OCI-LY1 (cell line): ENCODE measurements at regions not wholly inside any gene's neighbourhood (a gene's known extent, or its start where the extent isn't known, plus 50 kb on each side); places are given as distances from the start of the nearest gene placed in this dataset.

ENCODE experiments used
- EZH2 ChIP-seq: fragments of 200-600 bp; sonication (generic), shearing (Covaris generic); IDR thresholded peaks from 2 replicates; pipeline ENCODE4 v1.8.0; 2017; ENCODE audit warnings: borderline replicate concordance, mixed run types, mild to moderate bottlenecking, antibody characterized with exemption, low read length, moderate library complexity, mixed read lengths
- TF ChIP-seq, protein P1 (sequence below): fragments of 200-600 bp; sonication (generic), shearing (Covaris generic); IDR thresholded peaks from 2 replicates; pipeline ENCODE4 v1.5.1; 2017; ENCODE audit warnings: mild to moderate bottlenecking, antibody characterized with exemption, low read length, moderate library complexity, mixed read lengths

- TF ChIP-seq, protein P1, sequence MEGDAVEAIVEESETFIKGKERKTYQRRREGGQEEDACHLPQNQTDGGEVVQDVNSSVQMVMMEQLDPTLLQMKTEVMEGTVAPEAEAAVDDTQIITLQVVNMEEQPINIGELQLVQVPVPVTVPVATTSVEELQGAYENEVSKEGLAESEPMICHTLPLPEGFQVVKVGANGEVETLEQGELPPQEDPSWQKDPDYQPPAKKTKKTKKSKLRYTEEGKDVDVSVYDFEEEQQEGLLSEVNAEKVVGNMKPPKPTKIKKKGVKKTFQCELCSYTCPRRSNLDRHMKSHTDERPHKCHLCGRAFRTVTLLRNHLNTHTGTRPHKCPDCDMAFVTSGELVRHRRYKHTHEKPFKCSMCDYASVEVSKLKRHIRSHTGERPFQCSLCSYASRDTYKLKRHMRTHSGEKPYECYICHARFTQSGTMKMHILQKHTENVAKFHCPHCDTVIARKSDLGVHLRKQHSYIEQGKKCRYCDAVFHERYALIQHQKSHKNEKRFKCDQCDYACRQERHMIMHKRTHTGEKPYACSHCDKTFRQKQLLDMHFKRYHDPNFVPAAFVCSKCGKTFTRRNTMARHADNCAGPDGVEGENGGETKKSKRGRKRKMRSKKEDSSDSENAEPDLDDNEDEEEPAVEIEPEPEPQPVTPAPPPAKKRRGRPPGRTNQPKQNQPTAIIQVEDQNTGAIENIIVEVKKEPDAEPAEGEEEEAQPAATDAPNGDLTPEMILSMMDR = no peak
- TF ChIP-seq EZH2 = no peak
Measured at GRCh38 chr2:12658310-12658945, 58.3 kb upstream of the TRIB2 start.
